Ascending aorta (tissue), 2 donors: ENCODE measurements at regions not wholly inside any gene's neighbourhood (a gene's known extent, or its start where the extent isn't known, plus 50 kb on each side); places are given as distances from the start of the nearest gene placed in this dataset.

Experiments
- DNase-seq, 2 donors: peaks; one replicate each; pipeline ENCODE4 v3.0.0-alpha.2; 2019; ENCODE audit warnings: low spot score in 2 of 2
- H3K27ac ChIP-seq, 2 donors: fragments of 200-600 bp; sonication (generic); one replicate each; pipeline ENCODE4 v1.5.1; 2016 to 2017; ENCODE audit warnings: mild to moderate bottlenecking in 1 of 2
- H3K27me3 ChIP-seq: fragments of 200-600 bp; sonication (generic); one replicate; pipeline ENCODE4 v1.5.1; 2017
- H3K36me3 ChIP-seq, 2 donors: fragments of 200-600 bp; sonication (generic); one replicate each; pipeline ENCODE4 v1.5.1; 2016
- H3K4me1 ChIP-seq, 2 donors: fragments of 200-600 bp; sonication (generic); one replicate each; pipeline ENCODE4 v1.5.1; 2016 to 2017; ENCODE audit warnings: mild to moderate bottlenecking in 1 of 2
- H3K4me3 ChIP-seq, 2 donors: fragments of 200-600 bp; sonication (generic); one replicate each; pipeline ENCODE4 v1.5.1; 2016 to 2017; ENCODE audit warnings: mild to moderate bottlenecking in 1 of 2
- H3K9me3 ChIP-seq, 2 donors: fragments of 200-600 bp; sonication (generic); one replicate each; pipeline ENCODE4 v1.5.1; 2016
- CTCF ChIP-seq, 3 experiments: fragments of 200-600 bp in 2 of 3; fragments of 450-650 bp in 1 of 3; sonication (generic) in 2 of 3; IDR thresholded peaks; one replicate each; pipeline ENCODE4 v1.5.1; 2016 to 2019; ENCODE audit warnings: antibody characterized with exemption in 3 of 3, mild to moderate bottlenecking in 1 of 3, moderate library complexity in 1 of 3
- intact Hi-C: fragments of 100-400 bp; cut with DNase I; formaldehyde crosslinking; loops from one replicate; pipeline ENCODE4 v1.15.1; 2023

- H3K9me3 ChIP-seq, result no peaks in the 10 kb centered on the region
- no peak for TF ChIP-seq CTCF (IDR thresholded peaks at IDR 0.05)
- no peaks in the 10 kb centered on the region for H3K4me1 ChIP-seq
- no peaks in the 10 kb centered on the region for H3K36me3 ChIP-seq
- intact Hi-C loops, result no loop called here
- no peaks in the 10 kb centered on the region for H3K27me3 ChIP-seq
- no peak overlapping the region for H3K4me3 ChIP-seq
- no peak overlapping the region for H3K27ac ChIP-seq
- no peak for DNase-seq
Observed at GRCh38 chr1:157407367-157407766, 144.9 kb downstream of the FCRL5 start.

DNA sequence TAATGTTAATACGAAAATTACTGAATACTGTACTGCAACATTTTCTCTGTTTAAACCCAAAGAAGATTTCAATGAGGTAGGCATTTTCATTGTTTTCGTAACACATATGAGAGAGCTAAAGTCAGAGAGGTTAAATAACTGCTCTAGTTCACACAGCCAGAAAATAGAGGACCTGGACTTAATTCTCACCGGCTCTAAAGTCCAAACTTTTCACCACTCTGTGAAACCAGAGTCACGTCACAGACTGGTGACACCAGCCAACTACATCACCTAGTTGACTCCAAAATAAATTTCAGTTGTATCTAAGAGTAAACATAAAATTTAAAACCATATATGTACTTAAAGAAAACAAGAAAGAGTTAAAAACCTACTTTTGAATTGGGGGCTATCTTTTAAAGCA is 146.7 kb downstream of the FCRL5 start:
- no peaks in the 10 kb centered on the region for H3K27me3 ChIP-seq
- H3K36me3 ChIP-seq, result no peaks in the 10 kb centered on the region
- intact Hi-C loops, result no loop called here

GRCh38 chr1:157404614-157405013 is 147.7 kb downstream of the FCRL5 start:
- no peak overlapping the region for H3K4me3 ChIP-seq
- no peaks in the 10 kb centered on the region for H3K9me3 ChIP-seq
- no peak for DNase-seq
- no peaks in the 10 kb centered on the region for H3K4me1 ChIP-seq
- intact Hi-C loops, result no loop called here
- TF ChIP-seq CTCF (IDR thresholded peaks at IDR 0.05), result no peak
- H3K36me3 ChIP-seq, result no peaks in the 10 kb centered on the region
- H3K27ac ChIP-seq, result no peak overlapping the region
- no peaks in the 10 kb centered on the region for H3K27me3 ChIP-seq

More for the DNA sequence above, 146.7 kb downstream of the FCRL5 start:
- Histone ChIP-seq H3K4me1 (no peaks in the 10 kb centered on the region), H3K4me3 (no peak overlapping the region), H3K27ac (no peak overlapping the region), H3K9me3 (no peaks in the 10 kb centered on the region)
- no peak for TF ChIP-seq CTCF (IDR thresholded peaks at IDR 0.05)
- no peak for DNase-seq

- no peak for DNase-seq
- Histone ChIP-seq H3K4me1 (no peaks in the 10 kb centered on the region), H3K27ac (no peak overlapping the region), H3K36me3 (no peaks in the 10 kb centered on the region), H3K9me3 (no peaks in the 10 kb centered on the region), H3K27me3 (no peaks in the 10 kb centered on the region), H3K4me3 (no peak overlapping the region)
- intact Hi-C loops, result no loop called here
- TF ChIP-seq CTCF (IDR thresholded peaks at IDR 0.05), result no peak
Observed at GRCh38 chr1:157404063-157404501, 148.2 kb downstream of the FCRL5 start.

GRCh38 chr1:157403608-157404007 is 148.7 kb downstream of the FCRL5 start:
- Histone ChIP-seq H3K27me3 (no peaks in the 10 kb centered on the region), H3K4me3 (no peak overlapping the region), H3K36me3 (no peaks in the 10 kb centered on the region), H3K27ac (no peak overlapping the region), H3K4me1 (no peaks in the 10 kb centered on the region), H3K9me3 (no peaks in the 10 kb centered on the region)
- intact Hi-C loops, result no loop called here
- no peak for TF ChIP-seq CTCF (IDR thresholded peaks at IDR 0.05)
- no peak for DNase-seq

GRCh38 chr1:157403203-157403602 is 149.1 kb downstream of the FCRL5 start:
- H3K27ac ChIP-seq, result no peak overlapping the region
- no peak overlapping the region for H3K4me3 ChIP-seq
- no peak for DNase-seq
- no peaks in the 10 kb centered on the region for H3K4me1 ChIP-seq
- TF ChIP-seq CTCF (IDR thresholded peaks at IDR 0.05), result no peak
- no peaks in the 10 kb centered on the region for H3K9me3 ChIP-seq
- intact Hi-C loops, result no loop called here
- no peaks in the 10 kb centered on the region for H3K27me3 ChIP-seq
- no peaks in the 10 kb centered on the region for H3K36me3 ChIP-seq
